NCI-H524 treated with DMSO at 0.1 percent for 48 hours (cell line): ENCODE measurements at regions not wholly inside any gene's neighbourhood (a gene's known extent, or its start where the extent isn't known, plus 50 kb on each side); places are given as distances from the start of the nearest gene placed in this dataset.
"Not testable (repeated sequence)": the region's sequence is repeated elsewhere in the genome, so short reads cannot be mapped to it uniquely, and the experiment has no call there.

Experiments used
- DNase-seq: peaks from one replicate; lab custom pipeline; 2025; lab: John Stamatoyannopoulos, UW

GRCh38 chr16:27639561-27640276 is 89.8 kb downstream of the KATNIP start:
- peak; percentile 63 for DNase-seq

- peak; percentile 59 for DNase-seq
Measured at GRCh38 chr16:27640277-27640600, 90.3 kb downstream of the KATNIP start.

- DNase-seq = no peak
Measured at GRCh38 chr16:27641260-27641659, 91.3 kb downstream of the KATNIP start.

- DNase-seq = not testable (repeated sequence)
Measured at GRCh38 chr16:27641734-27642415, 91.9 kb downstream of the KATNIP start.

GRCh38 chr16:27642756-27643155 is 92.8 kb downstream of the KATNIP start:
- DNase-seq = peak; percentile 10

- DNase-seq = no peak
Measured at GRCh38 chr16:27644165-27644564, 94.2 kb downstream of the KATNIP start.

- DNase-seq = no peak
Measured at GRCh38 chr16:27645396-27645795, 95.5 kb downstream of the KATNIP start.

GRCh38 chr16:27646806-27647205 is 96.9 kb downstream of the KATNIP start:
- DNase-seq = no peak

GRCh38 chr16:27649021-27649420 is 99.1 kb downstream of the KATNIP start:
- DNase-seq = no peak

- DNase-seq = no peak
Measured at GRCh38 chr16:27650073-27650701, 100.2 kb downstream of the KATNIP start.

- DNase-seq = no peak
Measured at GRCh38 chr16:27651301-27651700, 101.4 kb downstream of the KATNIP start.

GRCh38 chr16:27657811-27658210 is 107.9 kb downstream of the KATNIP start:
- no peak for DNase-seq

GRCh38 chr16:27660507-27660906 is 110.6 kb downstream of the KATNIP start:
- DNase-seq = no peak

- DNase-seq = not testable (repeated sequence)
Measured at GRCh38 chr16:27663235-27663634, 113.3 kb downstream of the KATNIP start.

- no peak for DNase-seq
Measured at GRCh38 chr16:27665881-27666280, 115.9 kb downstream of the KATNIP start.

- DNase-seq = peak; percentile 89
Measured at GRCh38 chr16:27670071-27670810, 120.3 kb downstream of the KATNIP start.

GRCh38 chr16:27671410-27671809 is 121.5 kb downstream of the KATNIP start:
- no peak for DNase-seq

GRCh38 chr16:27676839-27677238 is 126.9 kb downstream of the KATNIP start:
- no peak for DNase-seq

GRCh38 chr16:27677263-27677662 is 127.3 kb downstream of the KATNIP start:
- peak; percentile 97 for DNase-seq

GRCh38 chr16:27678955-27679354 is 129.0 kb downstream of the KATNIP start:
- no peak for DNase-seq

- DNase-seq = no peak
Measured at GRCh38 chr16:27679899-27680298, 130.0 kb downstream of the KATNIP start.

- DNase-seq = no peak
Measured at GRCh38 chr16:27681681-27682080, 131.7 kb downstream of the KATNIP start.

- DNase-seq = no peak
Measured at GRCh38 chr16:27684047-27684446, 134.1 kb downstream of the KATNIP start.
